ENCODE measurements at regions not wholly inside any gene's neighbourhood (a gene's known extent, or its start where the extent isn't known, plus 50 kb on each side); places are given as distances from the start of the nearest gene placed in this dataset.

- Histone ChIP-seq H3K36me3 (ENCODE audit: control insufficient read depth in 4 of 4, insufficient read depth in 4 of 4, low read length in 4 of 4) (no peaks in the 10 kb centered on the region), H3K27ac (ENCODE audit: low read depth in 1 of 2, low read length in 1 of 2) (no peak overlapping the region), H3K4me3 (no peak overlapping the region), H3K9me3 (ENCODE audit: control insufficient read depth in 4 of 4, insufficient read depth in 3 of 4, low read length in 3 of 4) (no peaks in the 10 kb centered on the region), H3K27me3 (ENCODE audit: control insufficient read depth in 3 of 3, insufficient read depth in 3 of 3, low read length in 2 of 3) (no peaks in the 10 kb centered on the region), H3K9ac (ENCODE audit: insufficient read depth in 1 of 2, low read length in 2 of 2) (no peak overlapping the region), H3K4me1 (ENCODE audit: control insufficient read depth in 5 of 5, insufficient read depth in 5 of 5, low read length in 5 of 5) (no peaks in the 10 kb centered on the region)
- TF ChIP-seq CTCF (IDR thresholded peaks at IDR 0.05; ENCODE audit: control extremely low read depth, extremely low read depth), result no peak
- DNase-seq (no peak), ATAC-seq (ENCODE audit: insufficient read depth, low FRiP score) (no peak)
- WGBS, 2 donors, result 78 to 82% methylated on average over 6 of the region's 6 CpGs
Observed at GRCh38 chr14:98591161-98591560, 680.8 kb downstream of the BCL11B start.

GRCh38 chr14:98592611-98593170 lies 679.3 kb downstream of the BCL11B start:
- no peaks in the 10 kb centered on the region for H3K4me1 ChIP-seq (ENCODE audit: control insufficient read depth in 5 of 5, insufficient read depth in 5 of 5, low read length in 5 of 5)
- H3K9me3 ChIP-seq (ENCODE audit: control insufficient read depth in 4 of 4, insufficient read depth in 3 of 4, low read length in 3 of 4), result peaks cover 0 to 4% (median 0%) of the 10 kb centered on the region in 4 donors
- H3K36me3 ChIP-seq (ENCODE audit: control insufficient read depth in 4 of 4, insufficient read depth in 4 of 4, low read length in 4 of 4), result no peaks in the 10 kb centered on the region
- no peak for TF ChIP-seq CTCF (IDR thresholded peaks at IDR 0.05; ENCODE audit: control extremely low read depth, extremely low read depth)
- WGBS, 2 donors, result 88 to 89% methylated on average over 18 to 21 of the region's 21 CpGs
- ATAC-seq (ENCODE audit: insufficient read depth, low FRiP score) (no peak), DNase-seq (no peak)
- H3K27ac ChIP-seq (ENCODE audit: low read depth in 1 of 2, low read length in 1 of 2), result no peak overlapping the region
- H3K9ac ChIP-seq (ENCODE audit: insufficient read depth in 1 of 2, low read length in 2 of 2), result no peak overlapping the region
- H3K4me3 ChIP-seq, result no peak overlapping the region
- no peaks in the 10 kb centered on the region for H3K27me3 ChIP-seq (ENCODE audit: control insufficient read depth in 3 of 3, insufficient read depth in 3 of 3, low read length in 2 of 3)

- TF ChIP-seq CTCF (IDR thresholded peaks at IDR 0.05; ENCODE audit: control extremely low read depth, extremely low read depth), result no peak
- H3K27ac ChIP-seq (ENCODE audit: low read depth in 1 of 2, low read length in 1 of 2), result no peak overlapping the region
- no peaks in the 10 kb centered on the region for H3K36me3 ChIP-seq (ENCODE audit: control insufficient read depth in 4 of 4, insufficient read depth in 4 of 4, low read length in 4 of 4)
- WGBS, 2 donors, result 64 to 75% methylated on average over 8 of the region's 8 CpGs
- DNase-seq (no peak), ATAC-seq (ENCODE audit: insufficient read depth, low FRiP score) (no peak)
- H3K4me3 ChIP-seq, result no peak overlapping the region
- no peaks in the 10 kb centered on the region for H3K27me3 ChIP-seq (ENCODE audit: control insufficient read depth in 3 of 3, insufficient read depth in 3 of 3, low read length in 2 of 3)
- no peaks in the 10 kb centered on the region for H3K4me1 ChIP-seq (ENCODE audit: control insufficient read depth in 5 of 5, insufficient read depth in 5 of 5, low read length in 5 of 5)
- H3K9ac ChIP-seq (ENCODE audit: insufficient read depth in 1 of 2, low read length in 2 of 2), result no peak overlapping the region
- H3K9me3 ChIP-seq (ENCODE audit: control insufficient read depth in 4 of 4, insufficient read depth in 3 of 4, low read length in 3 of 4), result peaks cover 0 to 4% (median 0%) of the 10 kb centered on the region in 4 donors
Observed at GRCh38 chr14:98593361-98593761, 678.6 kb downstream of the BCL11B start.

- H3K36me3 ChIP-seq (ENCODE audit: control insufficient read depth in 4 of 4, insufficient read depth in 4 of 4, low read length in 4 of 4), result no peaks in the 10 kb centered on the region
- TF ChIP-seq CTCF (IDR thresholded peaks at IDR 0.05; ENCODE audit: control extremely low read depth, extremely low read depth), result no peak
- 84 to 92% methylated on average over 5 of the region's 5 CpGs for WGBS, 2 donors
- no peak for DNase-seq
- H3K27me3 ChIP-seq (ENCODE audit: control insufficient read depth in 3 of 3, insufficient read depth in 3 of 3, low read length in 2 of 3), result no peaks in the 10 kb centered on the region
- H3K4me1 ChIP-seq (ENCODE audit: control insufficient read depth in 5 of 5, insufficient read depth in 5 of 5, low read length in 5 of 5), result no peaks in the 10 kb centered on the region
- H3K27ac ChIP-seq (ENCODE audit: low read depth in 1 of 2, low read length in 1 of 2), result no peak overlapping the region
- no peak for ATAC-seq (ENCODE audit: insufficient read depth, low FRiP score)
- H3K9me3 ChIP-seq (ENCODE audit: control insufficient read depth in 4 of 4, insufficient read depth in 3 of 4, low read length in 3 of 4), result peaks cover 0 to 6% (median 0%) of the 10 kb centered on the region in 4 donors
- no peak overlapping the region for H3K9ac ChIP-seq (ENCODE audit: insufficient read depth in 1 of 2, low read length in 2 of 2)
- H3K4me3 ChIP-seq, result no peak overlapping the region
Observed at GRCh38 chr14:98594156-98594555, 677.8 kb downstream of the BCL11B start.

Measured in lung (tissue), 11 donors.